Pulmonary artery endothelial cell (primary cell): ENCODE measurements at regions not wholly inside any gene's neighbourhood (a gene's known extent, or its start where the extent isn't known, plus 50 kb on each side); places are given as distances from the start of the nearest gene placed in this dataset.
"Not testable (repeated sequence)": the region's sequence is repeated elsewhere in the genome, so short reads cannot be mapped to it uniquely, and the experiment has no call there.

Source experiments
- DNase-seq: peaks from one replicate; pipeline ENCODE4 v3.0.0-alpha.2; 2011; ENCODE audit warnings: low read depth, low spot score

DNA sequence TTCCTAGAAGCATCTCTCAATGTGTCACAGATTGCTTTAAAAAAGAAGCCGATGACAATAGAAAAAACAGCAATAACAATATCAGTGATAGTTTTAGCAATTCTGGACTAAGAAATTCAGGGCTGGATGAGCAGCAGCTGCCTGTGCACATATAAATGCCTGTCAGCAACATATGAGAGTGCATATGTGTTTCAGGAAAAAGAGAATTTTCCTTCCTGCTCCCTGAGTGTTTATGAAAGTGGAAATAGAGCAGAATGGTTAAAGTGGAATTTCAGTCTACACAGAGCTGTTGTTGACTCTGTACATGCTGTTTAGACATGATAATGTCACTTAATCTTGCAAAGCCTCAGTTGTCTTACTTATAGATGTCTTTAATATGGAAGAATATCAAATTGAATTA is 164.4 kb upstream of the PCDH7 start:
- DNase-seq = no peak

- DNase-seq = no peak
These were observed 160.7 kb upstream of the PCDH7 start for GRCh38 chr4:30559481-30559880.

- DNase-seq = no peak
These were observed 133.3 kb upstream of the PCDH7 start for GRCh38 chr4:30586850-30587249.

GRCh38 chr4:30589669-30590068 is 130.5 kb upstream of the PCDH7 start:
- not testable (repeated sequence) for DNase-seq

DNA sequence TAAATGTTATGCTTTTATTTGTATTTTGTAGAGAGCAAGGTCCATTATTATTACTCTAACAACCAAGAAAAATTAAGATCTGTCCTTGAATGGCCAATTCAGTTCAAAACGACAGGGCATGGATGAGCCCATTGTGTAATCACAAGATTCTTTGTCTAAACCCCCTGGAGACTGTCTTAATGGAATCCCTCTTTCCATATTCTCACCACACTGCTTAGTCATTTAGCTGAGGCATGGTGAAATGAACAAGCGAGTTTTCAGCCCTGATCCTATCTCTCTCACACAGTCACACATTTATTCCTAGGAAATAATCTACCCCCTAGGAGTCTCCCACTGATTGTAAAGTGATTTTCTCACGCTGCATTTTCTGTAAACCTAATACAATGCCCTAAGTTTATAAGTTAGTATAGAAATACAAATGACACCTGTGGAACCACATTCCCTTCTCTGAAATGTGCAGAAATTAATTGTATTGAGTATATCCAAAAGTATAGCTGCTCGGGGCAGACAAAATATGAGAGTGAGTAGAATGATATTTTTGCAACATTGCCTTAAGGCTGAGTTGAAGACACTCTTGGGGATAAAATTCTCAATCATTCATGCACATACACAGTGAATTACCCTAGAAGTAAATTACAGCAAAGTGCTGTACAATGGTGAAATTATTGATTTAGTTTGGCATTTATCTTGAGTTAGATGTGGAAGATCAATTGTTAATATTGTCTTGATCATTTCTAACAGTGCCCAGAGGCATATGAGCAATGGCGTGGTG is 119.7 kb upstream of the PCDH7 start:
- DNase-seq = no peak

DNA sequence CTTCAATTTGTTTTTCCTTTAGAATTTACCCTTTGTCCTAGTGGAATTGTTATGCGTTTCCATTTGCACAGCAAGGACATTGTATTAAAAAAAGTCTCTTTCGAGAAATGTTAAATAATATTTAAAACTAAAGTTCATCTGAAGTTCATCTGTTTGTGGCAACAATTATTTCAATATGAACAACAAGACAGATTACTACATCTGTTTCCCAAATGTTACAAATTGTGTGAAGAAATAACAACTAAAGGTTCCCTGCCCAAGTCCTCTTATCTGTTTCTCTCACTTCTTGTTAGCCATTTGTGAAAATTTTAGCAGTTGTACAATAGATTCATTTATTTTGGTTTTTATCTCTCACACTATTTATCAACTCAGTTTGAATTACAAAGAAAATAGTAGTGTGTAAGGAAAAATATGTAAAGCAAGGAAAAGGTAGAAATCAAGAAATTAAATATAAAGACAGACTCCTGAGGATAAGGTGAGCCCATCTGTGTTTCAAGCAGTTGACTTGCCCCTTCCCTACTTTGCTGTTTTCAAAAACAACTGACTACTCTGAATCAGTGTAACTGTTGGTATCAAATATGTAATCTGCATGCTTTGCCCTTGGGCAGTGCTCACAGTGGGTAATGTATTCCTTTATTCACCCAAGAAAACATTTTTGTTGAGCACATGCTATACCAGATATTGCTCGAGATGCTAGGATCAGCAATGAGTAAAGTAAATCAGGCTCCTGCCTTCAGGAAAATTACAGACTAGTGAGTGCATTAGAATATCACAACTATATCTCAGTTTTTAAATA is 118.9 kb upstream of the PCDH7 start:
- DNase-seq = no peak

DNA sequence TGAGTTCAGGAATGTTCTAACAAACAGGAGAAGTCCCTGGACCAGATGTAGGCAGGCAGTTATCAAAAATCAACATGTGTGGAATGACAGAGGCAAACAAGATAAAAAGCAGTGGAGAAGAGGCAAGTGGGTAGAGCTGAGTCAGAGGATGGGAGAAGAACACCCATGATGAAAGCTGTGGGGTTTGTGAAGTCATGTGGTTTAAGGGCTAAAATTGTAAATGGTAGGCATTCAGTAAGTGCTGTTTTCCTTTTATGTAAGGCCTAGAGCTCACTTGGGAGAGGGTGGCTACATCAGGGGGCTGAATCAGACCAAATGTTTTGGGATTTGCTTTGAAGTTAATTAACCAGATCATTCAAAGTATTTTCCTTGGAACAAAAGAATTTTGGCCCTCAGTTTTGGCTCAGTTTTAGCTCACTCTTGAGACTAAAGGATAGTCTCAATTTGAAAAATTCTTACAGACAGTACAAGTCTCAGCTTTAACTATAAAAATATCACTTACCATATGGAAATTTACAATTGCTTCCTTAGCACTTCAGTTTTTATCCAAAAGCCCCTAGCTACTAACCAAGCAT is 114.5 kb upstream of the PCDH7 start:
- no peak for DNase-seq

GRCh38 chr4:30610361-30610760 is 109.8 kb upstream of the PCDH7 start:
- no peak for DNase-seq

DNA sequence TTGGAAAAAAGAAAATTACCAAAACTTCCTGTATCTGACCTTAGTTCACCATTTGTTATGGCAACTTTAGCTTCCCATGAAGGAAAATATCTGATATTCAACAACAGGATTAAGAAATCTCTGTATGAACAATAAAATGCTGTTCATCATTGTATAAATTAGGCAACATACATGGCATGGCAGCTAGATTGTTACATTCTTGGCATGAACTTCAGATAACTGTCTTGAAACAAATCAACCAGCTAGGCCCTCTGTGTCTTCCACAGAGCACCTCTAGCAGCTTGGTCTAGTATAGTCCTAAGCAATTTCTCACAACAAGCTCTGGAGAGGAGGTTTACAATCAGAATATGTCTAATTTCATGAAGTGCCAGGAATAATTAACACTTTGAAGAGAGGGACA is 105.4 kb upstream of the PCDH7 start:
- no peak for DNase-seq

- no peak for DNase-seq
These were observed 103.1 kb upstream of the PCDH7 start for GRCh38 chr4:30616942-30617646.

- no peak for DNase-seq
These were observed 102.3 kb upstream of the PCDH7 start for GRCh38 chr4:30617836-30618235.

DNA sequence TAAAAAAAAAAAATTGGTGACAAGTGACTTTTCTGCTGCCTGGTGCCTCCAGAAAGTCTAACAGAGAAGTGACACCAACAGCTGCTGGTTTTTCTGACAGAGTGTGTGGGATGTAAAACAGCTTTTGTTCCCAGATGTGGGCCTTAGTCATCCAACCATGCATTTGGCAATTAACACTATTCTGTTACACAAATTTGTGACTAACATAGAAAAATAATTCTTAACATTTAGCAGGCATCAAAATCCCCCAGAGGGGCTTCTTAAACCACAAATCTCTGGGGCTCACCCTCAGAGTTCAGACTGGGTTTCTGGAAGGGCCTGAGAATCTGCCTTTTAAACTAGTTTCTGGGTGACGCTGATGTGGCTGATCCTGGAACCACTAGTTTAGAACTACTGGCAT is 100.5 kb upstream of the PCDH7 start:
- no peak for DNase-seq

DNA sequence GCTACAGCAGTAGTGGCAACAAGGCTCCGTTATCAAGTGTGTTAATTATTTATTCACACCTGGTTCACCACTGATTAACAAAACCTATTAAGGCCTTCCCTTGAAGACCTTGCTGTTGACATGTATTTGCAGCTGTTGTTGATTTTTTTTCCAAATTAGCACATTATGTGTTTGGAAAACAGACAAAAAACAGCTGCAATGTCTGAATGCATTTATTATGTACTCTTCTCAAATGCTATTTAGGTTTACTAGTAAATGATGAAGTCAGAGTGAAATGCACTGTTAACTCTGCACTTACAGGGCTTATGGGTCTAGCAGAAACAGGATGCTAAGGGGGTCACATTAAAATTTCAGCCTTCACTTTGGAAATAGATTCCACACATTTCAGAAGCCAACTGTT is 99.5 kb upstream of the PCDH7 start:
- DNase-seq = no peak

DNA sequence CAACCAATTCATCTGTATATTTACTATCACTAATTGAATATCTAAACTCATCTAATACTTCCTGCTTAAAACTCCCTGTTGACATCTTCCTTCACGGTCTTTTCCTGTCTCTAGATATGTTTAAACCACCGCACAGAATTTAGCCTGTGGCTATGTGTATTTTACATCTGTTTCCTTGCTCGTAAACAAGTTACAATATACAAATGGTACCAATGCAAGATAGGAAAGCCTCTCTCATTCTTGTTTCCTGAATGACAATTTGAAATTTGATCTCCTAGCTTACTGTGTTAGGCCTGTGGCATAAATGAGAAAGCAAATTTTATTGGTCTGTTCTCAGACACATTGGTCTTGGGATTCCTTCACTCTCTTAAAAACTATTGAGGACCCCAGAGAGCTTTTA is 89.7 kb upstream of the PCDH7 start:
- no peak for DNase-seq

GRCh38 chr4:30632751-30633150 is 87.4 kb upstream of the PCDH7 start:
- no peak for DNase-seq

- DNase-seq = no peak
These were observed 78.8 kb upstream of the PCDH7 start for GRCh38 chr4:30641345-30641744.

GRCh38 chr4:30642567-30642966 is 77.6 kb upstream of the PCDH7 start:
- DNase-seq = no peak

GRCh38 chr4:30653291-30653690 is 66.9 kb upstream of the PCDH7 start:
- no peak for DNase-seq

DNA sequence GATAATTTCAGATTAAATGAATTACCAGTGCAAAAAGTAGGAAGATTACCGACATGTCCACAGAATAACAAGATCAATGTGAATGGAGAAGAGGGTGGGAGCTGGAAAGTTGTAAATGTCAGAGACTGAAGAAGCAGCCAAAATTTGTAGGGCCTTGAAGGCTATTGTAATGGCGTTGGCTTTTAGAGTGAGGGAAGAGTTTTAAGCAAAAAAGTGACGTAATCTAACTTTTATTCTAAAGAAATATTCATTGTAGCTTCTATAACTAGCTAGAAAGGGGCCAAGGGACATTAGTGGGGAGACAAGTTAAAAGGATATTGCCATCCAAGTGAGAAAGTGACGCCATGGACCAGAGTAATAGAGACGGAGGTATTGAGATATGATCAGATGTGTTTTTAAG is 63.3 kb upstream of the PCDH7 start:
- no peak for DNase-seq

GRCh38 chr4:30667919-30668318 is 52.2 kb upstream of the PCDH7 start:
- DNase-seq = no peak

DNA sequence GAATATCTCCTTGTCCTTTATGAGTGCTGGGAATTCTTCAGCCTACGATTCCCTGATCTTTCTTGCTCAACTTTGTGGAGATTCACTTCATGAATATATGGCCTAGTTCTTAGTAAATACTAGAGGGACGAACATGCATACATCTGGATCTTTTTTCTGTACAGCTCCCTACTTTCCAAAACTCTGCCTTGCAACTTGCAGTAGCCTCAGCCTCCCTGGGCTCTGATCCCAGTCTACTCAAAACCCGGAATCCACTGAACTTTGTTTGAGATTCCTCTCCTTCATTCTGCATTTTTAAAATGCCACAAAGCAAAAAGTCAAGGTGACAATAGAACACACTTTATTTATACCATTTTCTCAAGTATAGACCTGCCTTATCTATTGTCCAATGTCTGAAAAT is 50.0 kb upstream of the PCDH7 start:
- DNase-seq = no peak
